ENCODE measurements at regions not wholly inside any gene's neighbourhood (a gene's known extent, or its start where the extent isn't known, plus 50 kb on each side); places are given as distances from the start of the nearest gene placed in this dataset.
"Not testable (repeated sequence)": the region's sequence is repeated elsewhere in the genome, so short reads cannot be mapped to it uniquely, and the experiment has no call there.

DNA sequence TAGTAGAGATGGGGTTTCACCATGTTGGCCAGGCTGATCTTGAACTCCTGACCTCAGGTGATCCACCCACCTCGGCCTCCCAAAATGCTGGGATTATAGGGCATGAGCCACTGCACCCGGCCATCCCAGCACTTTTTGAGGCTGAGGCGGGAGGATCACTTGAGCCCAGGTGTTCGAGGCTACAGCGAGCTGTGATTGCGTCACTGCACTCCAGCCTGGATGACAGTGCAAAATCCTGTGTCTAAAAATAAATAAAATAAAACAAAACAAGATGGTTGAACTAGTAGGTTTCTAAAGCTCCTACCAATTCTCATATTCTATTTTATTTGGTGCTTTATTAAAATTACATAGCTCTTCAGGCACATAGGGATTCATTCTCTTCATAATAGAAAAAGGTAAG, 890.3 kb upstream of the AUTS2 start:
- Histone ChIP-seq H3K4me1 (ENCODE audit: control insufficient read depth, insufficient read depth, low read length) (no peaks in the 10 kb centered on the region), H3K9me3 (ENCODE audit: control insufficient read depth, insufficient read depth, low read depth, low read length) (no peaks in the 10 kb centered on the region), H3K4me3 (ENCODE audit: low read depth, low read length) (no peak overlapping the region), H3K27ac (ENCODE audit: extremely low read depth, low read depth, low read length) (no peak overlapping the region), H3K36me3 (ENCODE audit: control insufficient read depth in 2 of 2, insufficient read depth in 1 of 2, low read length in 2 of 2) (no peaks in the 10 kb centered on the region)
- TF ChIP-seq ZNF544 (tag by site-specific recombination; IDR thresholded peaks at IDR 0.05) (no peak), ZBTB7A (tag by site-specific recombination; IDR thresholded peaks at IDR 0.05; ENCODE audit: low read depth) (no peak), ZSCAN16 (tag by site-specific recombination; IDR thresholded peaks at IDR 0.05) (no peak), ZNF132 (tag by site-specific recombination; IDR thresholded peaks at IDR 0.05; ENCODE audit: borderline replicate concordance) (no peak), SCRT2 (tag by site-specific recombination; IDR thresholded peaks at IDR 0.05) (no peak), ZBTB48 (tag by site-specific recombination; IDR thresholded peaks at IDR 0.05) (no peak), ZNF221 (tag by site-specific recombination; IDR thresholded peaks at IDR 0.05; ENCODE audit: borderline replicate concordance) (no peak), RBAK (tag by site-specific recombination; IDR thresholded peaks at IDR 0.05) (no peak)
- TF ChIP-seq, protein P1, sequence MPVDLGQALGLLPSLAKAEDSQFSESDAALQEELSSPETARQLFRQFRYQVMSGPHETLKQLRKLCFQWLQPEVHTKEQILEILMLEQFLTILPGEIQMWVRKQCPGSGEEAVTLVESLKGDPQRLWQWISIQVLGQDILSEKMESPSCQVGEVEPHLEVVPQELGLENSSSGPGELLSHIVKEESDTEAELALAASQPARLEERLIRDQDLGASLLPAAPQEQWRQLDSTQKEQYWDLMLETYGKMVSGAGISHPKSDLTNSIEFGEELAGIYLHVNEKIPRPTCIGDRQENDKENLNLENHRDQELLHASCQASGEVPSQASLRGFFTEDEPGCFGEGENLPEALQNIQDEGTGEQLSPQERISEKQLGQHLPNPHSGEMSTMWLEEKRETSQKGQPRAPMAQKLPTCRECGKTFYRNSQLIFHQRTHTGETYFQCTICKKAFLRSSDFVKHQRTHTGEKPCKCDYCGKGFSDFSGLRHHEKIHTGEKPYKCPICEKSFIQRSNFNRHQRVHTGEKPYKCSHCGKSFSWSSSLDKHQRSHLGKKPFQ (tag by site-specific recombination; IDR thresholded peaks at IDR 0.05): no peak
- ChIA-PET POLR2A (no interaction called here), CTCF (no interaction called here)

DNA sequence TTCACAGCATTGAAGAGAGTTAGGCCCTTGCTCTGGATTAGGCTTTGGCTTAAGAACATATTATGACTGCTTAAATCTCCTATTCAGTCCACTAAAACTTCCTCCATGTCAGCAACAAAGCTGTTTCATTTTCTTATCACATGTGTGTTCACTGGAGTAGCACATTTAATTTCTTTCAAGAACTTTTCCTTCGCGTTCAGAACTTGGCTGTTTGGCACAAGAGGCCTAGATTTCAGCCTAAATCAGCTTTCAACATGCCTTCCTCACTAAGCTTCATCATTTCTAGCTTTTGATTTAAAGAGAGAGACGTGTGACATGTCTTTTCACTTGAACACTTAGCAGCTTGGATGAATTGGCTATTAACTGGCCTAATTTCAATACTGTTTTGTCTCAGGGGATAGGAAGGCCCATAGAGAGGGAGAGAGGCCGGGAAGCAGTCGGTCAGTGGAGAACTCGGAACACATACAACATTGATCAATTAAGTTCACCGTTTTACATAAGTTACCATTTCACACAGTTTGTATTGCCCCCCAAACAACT, 885.2 kb upstream of the AUTS2 start:
- H3K27ac ChIP-seq (ENCODE audit: extremely low read depth, low read depth, low read length): no peak overlapping the region
- TF ChIP-seq ZNF221 (tag by site-specific recombination; IDR thresholded peaks at IDR 0.05; ENCODE audit: borderline replicate concordance): no peak
- no peak for TF ChIP-seq ZNF561 (tag by site-specific recombination; IDR thresholded peaks at IDR 0.05; ENCODE audit: borderline replicate concordance)
- TF ChIP-seq, protein P2, sequence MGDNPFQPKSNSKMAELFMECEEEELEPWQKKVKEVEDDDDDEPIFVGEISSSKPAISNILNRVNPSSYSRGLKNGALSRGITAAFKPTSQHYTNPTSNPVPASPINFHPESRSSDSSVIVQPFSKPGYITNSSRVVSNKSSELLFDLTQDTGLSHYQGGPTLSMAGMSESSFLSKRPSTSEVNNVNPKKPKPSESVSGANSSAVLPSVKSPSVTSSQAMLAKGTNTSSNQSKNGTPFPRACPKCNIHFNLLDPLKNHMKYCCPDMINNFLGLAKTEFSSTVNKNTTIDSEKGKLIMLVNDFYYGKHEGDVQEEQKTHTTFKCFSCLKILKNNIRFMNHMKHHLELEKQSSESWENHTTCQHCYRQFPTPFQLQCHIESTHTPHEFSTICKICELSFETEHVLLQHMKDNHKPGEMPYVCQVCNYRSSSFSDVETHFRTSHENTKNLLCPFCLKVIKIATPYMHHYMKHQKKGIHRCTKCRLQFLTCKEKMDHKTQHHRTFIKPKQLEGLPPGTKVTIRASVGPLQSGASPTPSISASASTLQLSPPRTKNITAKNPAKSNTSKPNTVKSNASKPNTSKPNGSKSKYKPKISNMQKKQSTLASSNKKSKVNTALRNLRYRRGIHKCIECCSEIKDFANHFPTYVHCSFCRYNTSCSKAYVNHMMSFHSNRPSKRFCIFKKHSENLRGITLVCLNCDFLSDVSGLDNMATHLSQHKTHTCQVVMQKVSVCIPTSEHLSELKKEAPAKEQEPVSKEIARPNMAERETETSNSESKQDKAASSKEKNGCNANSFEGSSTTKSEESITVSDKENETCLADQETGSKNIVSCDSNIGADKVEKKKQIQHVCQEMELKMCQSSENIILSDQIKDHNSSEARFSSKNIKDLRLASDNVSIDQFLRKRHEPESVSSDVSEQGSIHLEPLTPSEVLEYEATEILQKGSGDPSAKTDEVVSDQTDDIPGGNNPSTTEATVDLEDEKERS (tag by site-specific recombination; IDR thresholded peaks at IDR 0.05): no peak
- TF ChIP-seq ZBTB20 (tag by site-specific recombination; IDR thresholded peaks at IDR 0.05): no peak
- H3K9me3 ChIP-seq (ENCODE audit: control insufficient read depth, insufficient read depth, low read depth, low read length): no peaks in the 10 kb centered on the region
- ChIA-PET POLR2A (no interaction called here), CTCF (no interaction called here)
- no peaks in the 10 kb centered on the region for H3K4me1 ChIP-seq (ENCODE audit: control insufficient read depth, insufficient read depth, low read length)
- no peaks in the 10 kb centered on the region for H3K36me3 ChIP-seq (ENCODE audit: control insufficient read depth in 2 of 2, insufficient read depth in 1 of 2, low read length in 2 of 2)
- H3K4me3 ChIP-seq (ENCODE audit: low read depth, low read length): no peak overlapping the region

DNA sequence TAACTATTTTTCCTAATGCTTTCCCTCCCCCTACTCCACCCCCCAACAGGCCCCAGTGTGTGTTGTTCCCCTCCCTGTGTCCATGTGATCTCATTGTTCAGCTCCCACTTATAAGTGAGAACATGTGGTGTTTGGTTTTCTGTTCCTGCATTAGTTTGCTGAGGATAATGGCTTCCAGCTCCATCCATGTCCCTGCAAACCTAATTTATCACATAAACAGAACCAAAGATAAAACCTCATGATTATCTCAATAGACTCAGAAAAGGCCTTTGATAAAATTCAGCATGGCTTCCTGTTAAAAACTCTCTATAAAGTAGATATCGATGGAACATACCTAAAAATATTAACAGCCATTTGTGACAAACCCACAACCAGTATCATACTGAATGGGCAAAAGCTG, 884.1 kb upstream of the AUTS2 start:
- H3K36me3 ChIP-seq (ENCODE audit: control insufficient read depth in 2 of 2, insufficient read depth in 1 of 2, low read length in 2 of 2); POLR2A ChIA-PET; H3K27ac ChIP-seq (ENCODE audit: extremely low read depth, low read depth, low read length); H3K4me1 ChIP-seq (ENCODE audit: control insufficient read depth, insufficient read depth, low read length); H3K9me3 ChIP-seq (ENCODE audit: control insufficient read depth, insufficient read depth, low read depth, low read length); CTCF ChIA-PET; H3K4me3 ChIP-seq (ENCODE audit: low read depth, low read length): not testable (repeated sequence)

DNA sequence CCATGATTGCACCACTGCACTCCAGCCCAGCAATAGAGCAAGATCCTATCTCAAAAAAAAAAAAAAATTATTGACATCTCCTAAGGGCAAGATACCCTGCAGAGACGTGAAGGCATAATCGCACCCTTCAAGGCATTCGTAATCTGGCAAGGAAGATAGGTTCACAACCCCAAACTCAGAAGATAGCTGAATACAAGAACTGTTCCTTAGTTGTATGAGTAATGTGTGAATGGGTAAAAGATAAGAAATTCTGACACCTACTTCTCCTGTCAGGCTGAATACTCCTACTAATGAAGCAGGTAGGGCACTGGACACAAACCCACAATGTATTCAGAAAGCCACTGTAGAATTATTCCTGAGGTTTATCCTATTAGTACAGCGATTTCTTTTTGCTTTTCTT, 882.4 kb upstream of the AUTS2 start:
- CTCF ChIA-PET: no interaction called here
- Histone ChIP-seq H3K9me3 (ENCODE audit: control insufficient read depth, insufficient read depth, low read depth, low read length) (no peaks in the 10 kb centered on the region), H3K4me3 (ENCODE audit: low read depth, low read length) (no peak overlapping the region), H3K27ac (ENCODE audit: extremely low read depth, low read depth, low read length) (no peak overlapping the region), H3K36me3 (ENCODE audit: control insufficient read depth in 2 of 2, insufficient read depth in 1 of 2, low read length in 2 of 2) (no peaks in the 10 kb centered on the region), H3K4me1 (ENCODE audit: control insufficient read depth, insufficient read depth, low read length) (no peaks in the 10 kb centered on the region)
- no peak for TF ChIP-seq ZNF544 (tag by site-specific recombination; IDR thresholded peaks at IDR 0.05)
- TF ChIP-seq, protein P3, sequence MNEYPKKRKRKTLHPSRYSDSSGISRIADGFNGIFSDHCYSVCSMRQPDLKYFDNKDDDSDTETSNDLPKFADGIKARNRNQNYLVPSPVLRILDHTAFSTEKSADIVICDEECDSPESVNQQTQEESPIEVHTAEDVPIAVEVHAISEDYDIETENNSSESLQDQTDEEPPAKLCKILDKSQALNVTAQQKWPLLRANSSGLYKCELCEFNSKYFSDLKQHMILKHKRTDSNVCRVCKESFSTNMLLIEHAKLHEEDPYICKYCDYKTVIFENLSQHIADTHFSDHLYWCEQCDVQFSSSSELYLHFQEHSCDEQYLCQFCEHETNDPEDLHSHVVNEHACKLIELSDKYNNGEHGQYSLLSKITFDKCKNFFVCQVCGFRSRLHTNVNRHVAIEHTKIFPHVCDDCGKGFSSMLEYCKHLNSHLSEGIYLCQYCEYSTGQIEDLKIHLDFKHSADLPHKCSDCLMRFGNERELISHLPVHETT (tag by site-specific recombination; IDR thresholded peaks at IDR 0.05): no peak
- TF ChIP-seq ZNF558 (tag by site-specific recombination; IDR thresholded peaks at IDR 0.05): no peak
- POLR2A ChIA-PET: no interaction called here

Measured in HEK293 (cell line).